HG03280 (cell line): ENCODE measurements at regions not wholly inside any gene's neighbourhood (a gene's known extent, or its start where the extent isn't known, plus 50 kb on each side); places are given as distances from the start of the nearest gene placed in this dataset.

Experiments
- ATAC-seq: cut with Tn5 transposase; IDR thresholded peaks from one replicate; pipeline ENCODE4 v1.9.1; 2021; ENCODE audit warnings: mild to moderate bottlenecking, moderate library complexity; ENCODE audit not compliant: unreplicated experiment

GRCh38 chr13:24104723-24105122, 55.8 kb upstream of the SPATA13 start:
- ATAC-seq, result no peak

GRCh38 chr13:24106429-24106828, 54.1 kb upstream of the SPATA13 start:
- no peak for ATAC-seq

DNA sequence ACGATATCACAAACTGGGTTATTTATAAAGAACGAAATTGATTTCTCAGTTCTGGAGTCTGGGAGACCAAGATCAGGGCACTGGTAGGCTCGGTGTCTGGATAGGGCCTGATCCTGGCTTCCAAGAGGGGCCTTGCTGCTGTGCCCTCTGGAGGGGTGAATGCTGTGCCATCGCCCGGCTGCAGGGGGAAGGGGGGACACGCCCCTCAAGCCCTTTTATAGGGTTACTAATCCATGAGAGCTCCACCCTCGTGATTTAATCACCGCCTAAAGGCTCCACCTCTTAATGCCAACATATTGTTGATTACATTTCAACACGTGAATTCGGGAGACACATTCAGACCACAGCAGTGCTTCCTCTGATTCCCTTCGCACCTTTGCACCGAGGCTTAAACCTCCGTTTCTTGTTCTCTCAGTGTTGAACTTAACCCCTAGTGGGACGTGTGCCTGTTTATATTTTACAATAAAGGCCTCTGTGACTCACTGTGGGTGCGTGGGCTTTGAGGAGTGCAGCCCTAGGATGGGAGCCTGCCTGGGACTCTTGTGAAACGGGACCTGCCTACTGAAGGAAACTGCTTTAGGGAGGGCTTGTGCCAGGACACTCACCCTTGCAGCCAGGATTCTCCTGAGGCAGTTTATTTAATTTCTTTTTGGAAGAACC, 52.4 kb upstream of the SPATA13 start:
- ATAC-seq, result no peak

DNA sequence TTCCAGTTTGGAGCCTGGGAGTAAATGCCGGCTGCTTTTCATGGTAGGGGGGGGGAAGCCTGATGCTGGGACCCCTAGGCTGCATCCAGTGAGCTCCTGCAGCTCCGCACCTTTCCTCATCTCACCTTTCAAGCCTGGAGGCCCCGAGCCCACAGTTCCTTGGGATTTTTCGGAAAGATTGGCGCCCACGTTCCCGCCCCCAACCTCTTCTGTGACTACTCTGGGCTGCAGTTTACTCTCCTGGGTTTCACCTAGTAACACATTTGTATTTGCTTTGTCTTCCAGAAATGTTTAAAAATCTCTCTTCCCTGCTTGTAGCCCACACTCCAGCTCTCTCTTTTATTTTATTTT, 51.9 kb upstream of the SPATA13 start:
- no peak for ATAC-seq

- ATAC-seq, result no peak
Observed at GRCh38 chr13:24110011-24110410, 50.5 kb upstream of the SPATA13 start.
